Neural cell (in vitro differentiated cells): ENCODE measurements at regions not wholly inside any gene's neighbourhood (a gene's known extent, or its start where the extent isn't known, plus 50 kb on each side); places are given as distances from the start of the nearest gene placed in this dataset.

Experiments
- MXI1 ChIP-seq: fragments of 450-650 bp; conservative IDR thresholded peaks from 2 replicates; pipeline ENCODE4 v1.6.1; 2014; ENCODE audit warnings: antibody characterized with exemption, mild to moderate bottlenecking; ENCODE audit not compliant: poor library complexity, severe bottlenecking
- RAD21 ChIP-seq: fragments of 450-650 bp; conservative IDR thresholded peaks from 2 replicates; pipeline ENCODE4 v1.6.1; 2014; ENCODE audit warnings: antibody characterized with exemption, mild to moderate bottlenecking, moderate library complexity

DNA sequence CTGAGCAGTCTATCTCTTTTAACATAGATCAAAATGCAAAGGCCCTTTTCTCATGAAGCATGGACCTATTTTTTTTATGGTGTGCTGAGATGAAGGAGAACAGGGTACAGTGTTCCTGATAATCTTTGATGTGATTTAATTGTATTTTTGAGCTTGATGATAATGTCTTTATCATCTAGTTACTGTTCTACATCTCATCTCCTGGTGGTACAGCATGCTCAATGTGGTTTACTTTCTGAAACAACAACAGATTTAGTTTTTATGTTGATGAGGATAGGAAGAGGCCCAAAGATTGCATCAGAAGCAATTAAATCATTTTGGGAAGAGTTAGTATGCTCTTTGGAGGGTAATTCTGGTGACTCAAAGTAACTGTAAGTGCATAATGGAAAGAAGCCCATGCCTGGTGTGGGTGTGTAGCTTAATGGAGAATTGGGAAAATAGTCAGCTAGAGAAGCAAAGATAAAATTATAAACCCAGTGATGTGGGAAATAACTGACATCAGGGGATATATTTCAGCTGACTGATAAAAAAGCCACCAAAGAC lies 123.0 kb upstream of the KCNN2 start:
- no peak for TF ChIP-seq MXI1
- TF ChIP-seq RAD21: no peak
